ENCODE measurements at regions not wholly inside any gene's neighbourhood (a gene's known extent, or its start where the extent isn't known, plus 50 kb on each side); places are given as distances from the start of the nearest gene placed in this dataset.

GRCh38 chr2:188196343-188197008 is 95.2 kb upstream of the GULP1 start:
- Histone ChIP-seq H3K27ac (ENCODE audit: low read depth, low read length) (no peak overlapping the region), H3K9ac (ENCODE audit: low read length) (no peak overlapping the region)
- TF ChIP-seq EZH2phosphoT487 (conservative IDR thresholded peaks at IDR 0.05; ENCODE audit: low read length) (no peak), CTCF (IDR thresholded peaks at IDR 0.05; ENCODE audit: insufficient read depth, low read length, poor library complexity, severe bottlenecking) (no peak)

GRCh38 chr2:188199716-188200128 is 92.0 kb upstream of the GULP1 start:
- Histone ChIP-seq H3K79me2 (ENCODE audit: insufficient read depth, low read length) (no peaks in the 10 kb centered on the region), H4K20me1 (ENCODE audit: low read depth, low read length) (no peaks in the 10 kb centered on the region), H3K36me3 (ENCODE audit: low read length) (no peaks in the 10 kb centered on the region), H3K9ac (ENCODE audit: low read length) (no peak overlapping the region), H3K9me3 (ENCODE audit: insufficient read depth, low read length) (no peaks in the 10 kb centered on the region), H2AFZ (ENCODE audit: low read depth, low read length, severe bottlenecking) (no peak overlapping the region), H3K27me3 (ENCODE audit: low read length) (no peaks in the 10 kb centered on the region), H3K27ac (ENCODE audit: low read depth, low read length) (no peak overlapping the region), H3K4me2 (ENCODE audit: low read depth, low read length, poor library complexity, severe bottlenecking) (no peak overlapping the region), H3K4me3 (ENCODE audit: insufficient read depth, low read length, poor library complexity, severe bottlenecking) (no peak overlapping the region), H3K9me2 (replicated peaks; ENCODE audit: insufficient read depth, low read length) (no peaks in the 10 kb centered on the region), H3F3A (ENCODE audit: insufficient read depth) (no peaks in the 10 kb centered on the region)
- TF ChIP-seq EZH2phosphoT487 (conservative IDR thresholded peaks at IDR 0.05; ENCODE audit: low read length): no peak
- no peak for TF ChIP-seq CTCF (IDR thresholded peaks at IDR 0.05; ENCODE audit: insufficient read depth, low read length, poor library complexity, severe bottlenecking)

More at GRCh38 chr2:188196343-188197008, 95.2 kb upstream of the GULP1 start:
- Histone ChIP-seq H3F3A (ENCODE audit: insufficient read depth) (no peaks in the 10 kb centered on the region), H3K27me3 (ENCODE audit: low read length) (no peaks in the 10 kb centered on the region), H3K9me3 (ENCODE audit: insufficient read depth, low read length) (no peaks in the 10 kb centered on the region), H4K20me1 (ENCODE audit: low read depth, low read length) (no peaks in the 10 kb centered on the region), H2AFZ (ENCODE audit: low read depth, low read length, severe bottlenecking) (no peak overlapping the region), H3K4me2 (ENCODE audit: low read depth, low read length, poor library complexity, severe bottlenecking) (no peak overlapping the region), H3K36me3 (ENCODE audit: low read length) (no peaks in the 10 kb centered on the region), H3K79me2 (ENCODE audit: insufficient read depth, low read length) (no peaks in the 10 kb centered on the region), H3K9me2 (replicated peaks; ENCODE audit: insufficient read depth, low read length) (no peaks in the 10 kb centered on the region), H3K4me3 (ENCODE audit: insufficient read depth, low read length, poor library complexity, severe bottlenecking) (no peak overlapping the region)

GRCh38 chr2:188201639-188202038 is 90.0 kb upstream of the GULP1 start:
- TF ChIP-seq CTCF (IDR thresholded peaks at IDR 0.05; ENCODE audit: insufficient read depth, low read length, poor library complexity, severe bottlenecking) (no peak), EZH2phosphoT487 (conservative IDR thresholded peaks at IDR 0.05; ENCODE audit: low read length) (no peak)
- Histone ChIP-seq H3K4me3 (ENCODE audit: insufficient read depth, low read length, poor library complexity, severe bottlenecking) (no peak overlapping the region), H4K20me1 (ENCODE audit: low read depth, low read length) (no peaks in the 10 kb centered on the region), H3K27me3 (ENCODE audit: low read length) (no peaks in the 10 kb centered on the region), H3K9me2 (replicated peaks; ENCODE audit: insufficient read depth, low read length) (no peaks in the 10 kb centered on the region), H3K79me2 (ENCODE audit: insufficient read depth, low read length) (no peaks in the 10 kb centered on the region), H3K27ac (ENCODE audit: low read depth, low read length) (no peak overlapping the region), H3K4me2 (ENCODE audit: low read depth, low read length, poor library complexity, severe bottlenecking) (no peak overlapping the region), H3F3A (ENCODE audit: insufficient read depth) (no peaks in the 10 kb centered on the region), H2AFZ (ENCODE audit: low read depth, low read length, severe bottlenecking) (no peak overlapping the region), H3K9ac (ENCODE audit: low read length) (no peak overlapping the region), H3K9me3 (ENCODE audit: insufficient read depth, low read length) (no peaks in the 10 kb centered on the region), H3K36me3 (ENCODE audit: low read length) (no peaks in the 10 kb centered on the region)
